ENCODE measurements at regions not wholly inside any gene's neighbourhood (a gene's known extent, or its start where the extent isn't known, plus 50 kb on each side); places are given as distances from the start of the nearest gene placed in this dataset.

GRCh38 chr16:35725949-35726348 is 2266.5 kb downstream of the TP53TG3F start:
- FAIRE-seq (no peak), DNase-seq (ENCODE audit: low spot score) (no peak)

DNA sequence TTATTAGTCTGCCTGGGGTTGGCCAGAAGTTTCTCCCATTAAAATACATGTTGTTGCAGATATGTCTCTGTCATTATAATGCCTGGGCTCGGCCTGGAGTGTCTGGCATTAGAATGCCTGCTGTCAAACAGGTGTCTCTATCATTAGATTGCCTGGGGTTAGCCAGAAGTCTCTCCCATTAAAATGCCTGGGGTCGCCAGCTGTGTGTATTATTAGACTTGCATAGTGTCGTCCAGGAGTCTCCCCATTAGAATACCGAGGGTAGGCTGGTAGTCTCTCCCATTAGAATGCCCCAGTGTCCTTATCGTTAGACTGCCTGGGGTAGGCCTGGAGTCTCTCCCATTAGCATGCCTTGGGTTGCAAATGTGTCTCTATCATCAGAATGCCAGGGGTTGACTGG is 2270.8 kb downstream of the TP53TG3F start:
- no peak for FAIRE-seq
- no peak for DNase-seq (ENCODE audit: low spot score)

DNA sequence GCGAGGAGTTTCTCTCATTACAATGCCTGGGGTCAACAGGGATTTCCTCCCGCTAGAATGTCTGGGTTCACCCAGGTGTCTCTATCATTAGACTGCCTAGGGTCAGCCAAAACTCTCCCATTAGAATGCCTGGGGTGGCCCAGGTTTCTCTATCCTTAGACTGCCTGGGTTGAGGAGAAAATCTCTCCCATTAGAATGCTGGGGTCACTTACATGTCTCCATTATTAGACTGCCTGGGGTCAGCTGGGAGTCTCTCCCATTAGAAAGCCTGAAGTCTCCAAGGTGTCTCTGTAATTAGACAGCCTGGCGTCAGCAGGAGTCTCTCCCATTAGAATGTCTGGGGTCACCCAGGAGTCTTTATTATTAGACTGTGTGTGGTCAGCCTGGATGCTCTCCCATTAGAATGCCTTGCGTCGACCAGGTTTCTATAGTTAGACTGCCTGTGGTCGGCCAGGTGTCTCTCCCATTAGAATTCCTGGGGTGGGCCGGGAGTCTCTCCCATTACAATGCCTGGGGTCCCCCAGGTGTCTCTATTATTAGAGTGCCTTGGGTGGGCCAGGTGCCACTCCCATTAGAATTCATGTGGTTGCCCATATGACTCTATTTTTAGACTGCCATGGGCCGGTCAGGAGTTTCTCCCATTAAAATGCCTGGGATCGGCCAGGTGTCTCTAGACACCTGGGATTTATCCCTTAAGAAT is 2272.1 kb downstream of the TP53TG3F start:
- FAIRE-seq, result no peak

DNA sequence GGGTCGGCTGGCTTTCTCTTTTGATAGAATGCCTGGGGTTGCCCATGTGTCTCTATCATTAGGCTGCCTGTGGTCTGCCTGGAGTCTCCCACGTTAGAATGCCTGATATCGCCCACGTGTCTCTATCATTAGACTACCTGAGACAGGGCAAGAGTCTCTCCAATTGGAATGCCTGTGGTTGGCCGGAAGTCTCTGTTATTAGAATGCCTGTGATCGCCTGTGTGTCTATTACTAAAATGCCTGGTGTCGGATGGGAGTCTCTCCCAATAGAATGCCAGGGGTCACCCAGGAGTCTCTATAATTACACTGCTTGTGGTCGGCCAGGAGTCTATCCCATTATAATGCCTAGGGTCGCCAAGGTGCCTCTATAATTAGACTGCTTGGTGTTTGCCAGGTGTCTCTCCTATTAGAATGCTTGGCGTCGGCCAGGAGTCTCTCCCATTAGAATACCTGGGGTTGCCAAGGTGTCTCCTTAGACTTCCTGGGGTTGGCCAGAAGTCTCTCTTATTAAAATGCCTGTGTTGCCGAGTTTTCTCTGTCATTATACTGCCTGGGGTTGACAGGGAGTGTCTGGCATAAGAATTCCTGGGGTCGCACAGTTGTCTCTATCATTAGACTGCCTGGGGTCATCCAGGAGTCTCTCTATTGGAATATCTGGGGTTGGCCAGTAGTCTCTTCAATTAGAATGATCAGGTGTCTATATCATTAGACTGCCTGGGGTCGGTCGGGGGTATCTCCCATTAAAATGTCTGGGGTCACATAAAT is 2272.8 kb downstream of the TP53TG3F start:
- FAIRE-seq, result no peak
- DNase-seq (ENCODE audit: low spot score), result peak; percentile 28

More for the DNA sequence above, 2272.1 kb downstream of the TP53TG3F start:
- no peak for DNase-seq (ENCODE audit: low spot score)

DNA sequence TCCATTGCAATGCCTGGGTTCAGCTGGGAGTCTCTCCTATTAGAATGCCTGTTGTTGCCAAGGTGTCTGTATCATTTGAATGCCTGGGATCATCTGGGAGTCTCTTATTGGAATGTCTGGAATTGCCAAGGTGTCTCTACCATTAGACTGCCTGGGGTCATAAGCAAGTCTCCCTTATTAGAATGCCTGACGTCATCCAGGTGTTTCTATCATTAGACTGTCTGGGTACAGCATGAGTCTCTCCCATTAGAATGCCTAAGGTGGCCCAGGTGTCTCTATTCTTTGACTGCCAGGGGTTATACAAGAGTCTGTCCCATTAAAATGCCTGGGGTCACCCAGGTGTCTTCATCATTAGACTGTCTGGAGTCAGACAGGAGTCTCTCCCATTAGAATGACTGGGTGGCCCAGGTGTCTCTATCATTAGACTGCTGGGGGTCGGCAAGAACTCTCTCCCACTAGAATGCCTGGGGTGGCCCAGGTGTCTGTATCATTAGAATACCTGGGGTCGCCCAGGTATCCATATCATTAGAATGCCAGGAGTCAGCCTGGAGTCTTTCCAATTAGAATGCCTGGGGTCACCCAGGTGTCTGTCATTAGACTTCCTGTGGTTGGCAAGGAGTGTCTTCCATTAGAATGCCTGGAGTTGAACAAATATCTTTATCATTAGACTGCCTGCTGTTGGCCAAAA is 2274.0 kb downstream of the TP53TG3F start:
- DNase-seq (ENCODE audit: low spot score), result no peak
- no peak for FAIRE-seq

DNA sequence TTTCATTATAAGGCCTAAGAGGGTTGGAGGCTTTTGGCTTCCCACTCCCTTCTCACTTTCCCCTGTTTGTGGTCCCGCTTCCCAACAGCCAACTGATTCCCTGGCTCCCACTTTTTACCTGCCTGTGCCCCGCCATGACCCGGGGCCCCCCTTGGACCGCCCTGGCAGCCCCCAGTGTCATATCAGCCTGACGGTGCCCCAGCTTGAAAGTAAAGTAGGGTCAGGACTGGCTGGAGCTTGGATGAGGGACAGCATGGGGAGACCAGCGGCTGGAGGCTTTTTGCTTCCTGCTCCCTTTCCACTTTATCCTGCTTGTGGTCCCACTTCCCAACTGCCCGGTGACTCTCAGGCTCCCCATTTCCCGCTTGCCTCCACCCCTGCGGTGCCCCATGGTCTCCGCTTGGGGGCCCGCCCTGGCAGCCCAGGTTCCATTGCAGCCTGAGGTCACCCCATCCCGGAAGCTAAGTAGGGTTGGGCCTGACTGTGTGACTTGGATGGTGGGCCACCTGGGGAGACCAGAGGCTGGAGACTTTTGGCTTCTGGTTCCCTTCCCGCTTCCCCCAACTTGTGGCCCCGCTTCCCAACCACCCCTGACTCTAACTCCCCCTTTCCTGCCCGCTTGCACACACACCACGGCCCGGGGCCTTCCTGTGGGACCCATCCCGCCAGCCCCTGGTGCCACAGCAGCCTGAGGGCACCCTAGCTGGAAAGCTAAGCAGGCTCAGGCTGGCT is 2274.7 kb downstream of the TP53TG3F start:
- FAIRE-seq (no peak), DNase-seq (ENCODE audit: low spot score) (no peak)

DNA sequence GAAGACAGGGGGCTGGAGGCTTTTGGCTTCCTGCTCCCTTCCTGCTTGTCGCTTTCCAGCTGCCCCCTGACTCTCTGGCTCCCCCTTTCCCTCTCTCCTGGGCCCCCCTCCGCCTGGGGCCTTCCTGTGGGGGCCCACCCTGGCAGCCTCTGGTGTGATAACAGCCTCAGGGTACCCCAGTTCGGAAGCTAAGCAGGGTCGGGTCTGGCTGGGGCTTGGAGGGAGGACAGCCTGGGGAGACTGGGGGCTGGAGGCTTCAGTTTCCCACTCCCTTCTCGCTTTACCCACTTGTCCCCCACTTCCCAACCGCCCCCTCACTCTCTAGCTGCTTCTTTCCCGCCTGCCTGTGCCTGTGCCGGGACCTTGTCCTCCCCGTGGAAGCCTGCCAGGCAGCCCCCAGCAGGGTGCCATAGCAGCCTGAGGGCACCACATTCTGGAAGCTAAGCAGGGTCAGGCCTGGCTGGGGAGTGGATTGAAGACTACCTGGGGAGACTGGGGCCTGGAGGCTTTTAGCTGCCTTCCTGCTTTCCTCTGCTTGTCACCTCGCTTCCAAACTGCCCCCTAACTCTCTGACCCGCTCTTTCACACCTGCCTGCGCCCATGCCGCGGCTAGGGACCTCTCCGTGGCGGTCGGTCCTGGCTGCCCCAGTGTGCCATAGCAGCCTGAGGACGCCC is 2275.5 kb downstream of the TP53TG3F start:
- DNase-seq (ENCODE audit: low spot score), result no peak
- FAIRE-seq, result no peak

DNA sequence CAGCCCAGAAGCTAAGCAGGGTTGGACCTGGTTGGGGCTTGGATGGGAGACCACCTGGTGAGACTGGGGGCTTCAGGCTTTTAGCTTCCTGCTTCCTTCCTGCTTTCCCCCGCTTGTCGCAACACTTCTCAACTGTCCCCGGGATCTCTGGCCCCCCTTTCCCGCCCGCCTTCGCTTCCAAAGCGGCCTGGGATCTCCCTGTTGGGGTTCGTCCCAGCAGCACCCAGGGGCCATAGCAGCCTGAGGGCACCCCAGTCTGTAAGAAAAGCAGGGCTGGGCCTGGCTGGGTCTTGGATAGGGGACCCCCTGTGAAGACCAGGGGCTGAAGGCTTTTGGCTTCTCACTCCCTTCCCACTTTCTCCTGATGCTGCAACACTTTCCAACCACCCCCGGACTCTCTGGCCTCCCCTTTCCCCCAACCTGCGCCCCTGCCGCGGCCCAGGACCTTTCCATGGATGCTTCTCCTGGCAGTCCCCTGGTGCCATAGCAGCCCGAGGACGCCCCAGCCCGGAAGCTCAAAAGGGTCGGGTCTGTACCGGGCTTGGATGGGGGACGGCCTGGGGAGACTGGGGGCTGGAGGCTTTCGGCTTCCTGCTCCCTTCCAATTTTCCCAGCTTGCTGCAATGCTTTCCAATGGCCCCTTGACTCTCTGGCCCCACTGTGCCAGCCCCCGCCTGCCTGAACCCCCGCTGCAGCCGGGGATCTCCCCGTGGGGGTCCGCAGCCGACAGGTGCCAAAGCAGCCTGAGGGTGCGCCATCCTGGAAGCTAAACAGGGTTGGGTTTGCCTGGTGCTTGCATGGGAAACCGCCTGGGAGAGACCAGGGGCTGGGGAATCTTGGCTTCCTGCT is 2276.2 kb downstream of the TP53TG3F start:
- FAIRE-seq (no peak), DNase-seq (ENCODE audit: low spot score) (no peak)

DNA sequence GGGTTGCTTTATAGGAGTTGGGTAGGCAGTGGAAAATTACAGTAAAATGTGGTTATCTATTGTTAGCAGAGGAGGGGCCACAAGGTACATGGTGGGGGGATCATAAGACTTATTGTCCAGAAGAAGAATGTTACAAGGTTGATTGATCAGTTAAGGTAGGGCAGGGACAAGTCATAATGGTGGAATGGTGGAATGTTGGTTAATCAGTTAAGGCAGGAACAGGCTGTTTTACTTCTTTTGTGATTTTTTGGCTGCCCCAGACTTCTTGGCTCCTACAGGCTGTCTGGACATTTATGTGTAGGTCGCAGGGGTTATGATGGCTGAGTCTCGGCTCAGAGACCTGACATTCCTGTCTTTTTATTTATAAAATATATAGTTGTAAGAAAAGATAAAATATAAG is 2277.1 kb downstream of the TP53TG3F start:
- FAIRE-seq, result no peak
- DNase-seq (ENCODE audit: low spot score), result no peak

GRCh38 chr16:35737076-35737475 is 2277.7 kb downstream of the TP53TG3F start:
- DNase-seq (ENCODE audit: low spot score), result no peak
- FAIRE-seq, result no peak

- FAIRE-seq, result no peak
- no peak for DNase-seq (ENCODE audit: low spot score)
Observed at GRCh38 chr16:35741546-35741945, 2282.1 kb downstream of the TP53TG3F start.

DNA sequence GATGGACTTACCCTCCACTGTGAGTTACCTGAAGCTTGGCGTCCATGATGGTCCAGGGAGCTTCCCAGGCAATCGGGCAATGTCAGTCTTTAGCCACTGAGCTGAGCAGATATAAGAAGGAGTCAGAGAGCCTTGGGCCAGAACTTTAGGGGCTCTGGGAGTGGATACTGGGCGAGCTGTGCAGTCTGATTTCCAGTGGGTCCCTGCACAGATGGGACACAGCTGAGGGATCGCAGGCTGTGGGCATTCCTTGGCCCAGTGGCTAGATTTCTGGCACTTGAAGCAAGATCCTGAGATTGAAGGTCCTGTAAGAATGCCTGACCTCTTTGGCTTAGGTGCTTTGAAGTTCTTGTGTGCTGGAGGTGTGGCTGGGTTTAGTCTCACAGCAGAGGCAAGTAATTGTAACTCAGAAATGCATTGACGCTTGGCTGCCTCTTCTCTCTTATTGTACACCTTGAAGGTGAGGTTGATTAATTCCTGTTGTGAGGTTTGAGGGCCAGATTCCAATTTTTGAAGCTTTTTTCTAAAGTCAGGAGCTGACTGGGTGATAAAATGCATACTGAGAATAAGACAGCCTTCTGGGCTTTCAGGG is 2283.8 kb downstream of the TP53TG3F start:
- FAIRE-seq (no peak), DNase-seq (ENCODE audit: low spot score) (no peak)

DNA sequence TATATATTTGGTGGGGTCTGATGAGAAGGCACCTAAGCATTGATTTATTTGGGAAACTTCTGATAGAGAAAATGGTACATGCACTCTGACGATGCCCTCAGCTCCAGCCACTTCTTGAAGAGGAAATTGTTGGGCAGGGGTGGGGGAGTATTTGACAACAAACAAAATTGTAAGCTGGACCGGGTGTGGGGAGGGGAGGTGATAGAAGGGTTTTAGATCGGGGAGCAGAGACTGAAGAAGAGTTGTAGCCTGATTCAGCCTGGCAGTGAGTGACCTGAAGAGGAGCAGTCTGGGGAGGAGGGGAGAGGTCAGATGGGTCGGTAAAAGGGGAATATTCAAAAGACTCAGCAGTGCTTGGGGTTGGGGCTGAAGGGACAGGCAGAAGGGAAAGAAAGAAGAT is 2284.7 kb downstream of the TP53TG3F start:
- FAIRE-seq, result peak; percentile 32
- no peak for DNase-seq (ENCODE audit: low spot score)

DNA sequence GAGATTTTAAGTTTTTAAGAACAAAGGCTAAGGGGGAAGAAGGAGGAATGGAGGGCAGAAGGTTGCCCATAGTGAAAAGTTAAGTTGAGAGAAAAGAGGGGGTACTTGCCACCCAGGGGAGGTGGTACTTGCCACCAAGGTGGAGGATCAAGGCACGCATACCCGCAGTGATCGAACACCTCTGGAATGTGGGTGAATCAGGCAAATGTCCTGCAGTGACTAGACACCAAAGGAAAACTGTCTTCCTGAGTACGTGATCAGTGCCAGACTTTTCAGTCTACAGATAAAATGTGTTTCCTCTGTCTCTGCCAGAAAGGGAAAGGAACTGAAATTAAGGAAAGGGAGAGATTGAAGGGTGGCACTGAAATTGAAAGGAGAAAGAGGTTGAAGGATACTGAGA is 2285.3 kb downstream of the TP53TG3F start:
- FAIRE-seq, result peak; percentile 75
- DNase-seq (ENCODE audit: low spot score), result peak; percentile 71

GRCh38 chr16:35745191-35745590 is 2285.8 kb downstream of the TP53TG3F start:
- no peak for DNase-seq (ENCODE audit: low spot score)
- no peak for FAIRE-seq

GRCh38 chr16:35745821-35746248 is 2286.4 kb downstream of the TP53TG3F start:
- DNase-seq (ENCODE audit: low spot score), result no peak
- no peak for FAIRE-seq

DNA sequence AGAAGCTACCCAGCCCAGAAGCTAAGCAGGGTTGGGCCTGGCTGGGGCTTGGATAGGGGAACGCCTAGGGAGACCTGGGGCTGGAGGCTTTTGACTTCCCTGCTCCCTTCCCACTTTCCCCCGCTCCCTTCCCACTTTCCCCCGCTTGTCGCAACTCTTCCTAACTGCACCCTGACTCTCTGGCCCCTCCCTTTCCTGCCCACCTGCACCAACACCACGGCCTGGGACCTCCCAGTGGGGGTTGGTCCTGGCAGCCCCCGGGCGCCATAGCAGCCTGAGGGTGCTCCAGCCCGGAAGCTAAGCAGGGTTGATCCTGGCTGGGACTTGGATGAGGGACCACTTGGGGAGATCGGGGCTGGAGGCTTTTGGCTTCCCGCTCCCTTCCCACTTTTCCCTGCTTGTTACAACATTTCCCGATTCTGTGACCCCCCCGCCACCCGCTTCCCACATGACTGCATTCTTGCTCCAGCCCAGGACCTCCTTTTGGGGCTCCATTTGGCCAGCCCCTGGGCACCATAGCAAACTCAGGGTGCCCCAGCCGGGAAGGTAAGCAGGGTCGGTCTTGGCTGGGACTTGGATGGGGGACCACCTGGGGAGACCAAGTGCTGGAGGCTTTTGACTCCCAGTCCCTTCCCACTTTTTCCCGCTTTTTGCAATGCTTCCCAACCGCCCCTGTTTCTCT is 2287.0 kb downstream of the TP53TG3F start:
- no peak for DNase-seq (ENCODE audit: low spot score)
- no peak for FAIRE-seq

GRCh38 chr16:35746963-35747657 is 2287.7 kb downstream of the TP53TG3F start:
- no peak for DNase-seq (ENCODE audit: low spot score)
- FAIRE-seq, result no peak

All from urothelium cell line (cell line).